GM19099 (cell line): ENCODE measurements at regions not wholly inside any gene's neighbourhood (a gene's known extent, or its start where the extent isn't known, plus 50 kb on each side); places are given as distances from the start of the nearest gene placed in this dataset.

Source experiments
- POLR2A ChIP-seq: IDR thresholded peaks from 3 replicates; pipeline ENCODE4 v1.6.1; 2011; ENCODE audit warnings: low read depth; ENCODE audit not compliant: insufficient read length; ENCODE audit errors: extremely low read depth

- TF ChIP-seq POLR2A = no peak
Measured at GRCh38 chr21:14699433-14700407, 153.6 kb upstream of the SAMSN1 start.

GRCh38 chr21:14697769-14698168 is 151.7 kb upstream of the SAMSN1 start:
- no peak for TF ChIP-seq POLR2A

DNA sequence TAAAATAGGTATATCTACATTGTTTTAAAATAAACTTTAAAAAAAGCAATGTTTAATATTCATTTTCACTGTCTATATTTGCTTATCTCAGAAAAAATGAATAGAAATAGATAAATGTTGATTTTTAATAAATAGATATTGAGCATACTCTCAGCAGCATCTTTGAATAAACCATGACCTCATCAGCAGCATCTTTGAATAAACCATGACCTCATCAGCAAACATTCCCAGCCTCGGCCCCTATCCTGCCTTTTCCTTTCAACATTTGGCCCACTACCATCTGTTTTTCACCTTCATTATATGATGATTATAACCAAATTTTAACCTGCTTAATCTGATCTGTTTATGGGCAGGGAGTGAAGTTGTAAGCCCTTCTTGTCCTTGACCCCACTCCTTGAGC is 148.7 kb upstream of the SAMSN1 start:
- no peak for TF ChIP-seq POLR2A

DNA sequence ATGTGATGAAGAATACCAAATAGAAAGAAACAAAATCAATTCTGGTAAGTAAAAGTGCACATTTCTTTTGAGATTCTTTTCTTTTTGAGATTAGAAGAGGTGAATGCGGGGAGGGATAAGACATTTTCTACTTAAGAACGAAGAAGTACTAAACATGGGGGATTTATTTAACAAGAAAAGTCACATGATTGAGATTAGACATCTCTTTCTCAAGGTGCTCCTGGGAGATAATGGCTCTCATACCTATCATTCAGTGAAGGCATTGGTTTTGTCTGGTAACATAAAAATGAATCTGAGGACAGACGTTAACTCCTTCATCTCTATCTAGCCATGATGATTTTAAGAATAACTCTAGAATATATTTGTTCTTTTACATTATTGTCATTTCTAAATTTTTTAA is 147.9 kb upstream of the SAMSN1 start:
- no peak for TF ChIP-seq POLR2A

GRCh38 chr21:14691914-14692313 is 145.8 kb upstream of the SAMSN1 start:
- no peak for TF ChIP-seq POLR2A

DNA sequence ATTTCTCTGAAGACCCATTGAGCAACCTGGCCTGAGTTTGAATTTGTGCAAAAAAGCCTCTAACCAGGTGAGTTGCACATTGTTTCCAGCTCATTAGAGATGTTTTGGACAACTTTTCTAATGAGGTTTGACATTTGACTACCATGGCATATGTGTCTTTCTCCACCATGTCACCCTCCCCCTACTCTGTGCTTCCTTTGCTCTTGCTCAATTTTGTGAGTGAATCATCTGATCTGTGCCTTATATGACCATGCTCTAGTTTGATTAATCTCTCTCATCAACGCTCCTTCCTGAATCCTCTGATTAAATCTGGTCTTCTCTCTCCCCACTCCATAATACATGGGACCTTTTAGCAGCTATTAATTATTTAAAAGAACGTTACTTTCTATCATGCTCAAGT is 144.8 kb upstream of the SAMSN1 start:
- TF ChIP-seq POLR2A = no peak

DNA sequence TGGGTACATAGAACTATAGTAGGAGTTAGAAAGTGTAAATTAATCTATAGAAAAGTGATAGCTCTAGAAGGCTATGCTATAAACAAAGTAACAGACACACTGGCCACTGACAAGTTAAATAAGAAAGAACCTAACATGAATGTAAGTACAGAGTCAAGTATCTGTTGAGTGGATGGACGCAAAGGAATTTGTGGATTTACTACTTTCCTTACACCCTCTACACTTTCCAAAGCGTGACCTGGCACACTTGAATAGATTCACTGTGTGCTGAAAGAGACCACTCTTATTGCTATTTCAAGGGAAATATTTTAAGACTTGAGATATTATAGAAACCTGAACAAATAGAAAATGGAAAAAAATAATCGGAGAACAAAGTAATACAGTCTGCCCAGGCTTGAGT is 142.8 kb upstream of the SAMSN1 start:
- no peak for TF ChIP-seq POLR2A

DNA sequence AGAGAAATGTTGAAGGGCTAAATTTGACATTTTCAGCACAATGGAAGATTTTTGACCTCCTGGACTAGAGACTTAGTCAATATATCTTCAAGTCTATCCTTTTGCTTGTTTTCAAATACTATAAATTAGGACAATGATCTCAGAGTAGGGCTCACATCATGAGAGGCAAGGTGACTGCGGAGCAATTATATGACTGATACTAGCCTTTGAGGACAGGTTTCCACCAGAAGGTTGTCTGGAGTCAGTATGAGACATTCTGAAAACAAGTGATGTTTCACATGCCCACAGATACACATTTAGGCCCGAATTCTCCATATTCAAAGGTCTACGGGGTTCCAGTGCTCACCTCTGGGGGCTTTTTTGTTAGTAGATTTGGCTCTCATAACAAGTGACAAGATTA is 142.3 kb upstream of the SAMSN1 start:
- TF ChIP-seq POLR2A = no peak

- no peak for TF ChIP-seq POLR2A
Measured at GRCh38 chr21:14687268-14687625, 141.1 kb upstream of the SAMSN1 start.

- peak; percentile 3 for TF ChIP-seq POLR2A
Measured at GRCh38 chr21:14686466-14687267, 140.6 kb upstream of the SAMSN1 start.

- no peak for TF ChIP-seq POLR2A
Measured at GRCh38 chr21:14685568-14685967, 139.5 kb upstream of the SAMSN1 start.

DNA sequence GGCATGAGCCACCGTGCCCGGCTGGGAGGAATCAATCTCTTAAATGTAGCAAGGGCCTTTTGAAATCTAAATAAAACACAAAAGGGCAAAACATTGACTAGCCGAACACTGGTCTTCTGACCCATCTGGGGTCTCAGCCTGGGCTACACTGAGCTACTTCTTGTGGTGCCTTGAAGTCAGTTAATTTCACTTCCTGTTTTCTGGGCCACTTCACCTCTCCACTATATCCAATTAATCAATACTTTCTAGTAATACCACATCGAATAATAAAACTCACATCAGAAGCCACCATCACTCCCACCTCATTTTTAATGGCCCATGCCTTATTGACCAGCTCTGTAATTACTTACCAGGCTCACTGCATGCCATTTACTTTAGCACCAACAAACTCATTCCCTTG is 138.0 kb upstream of the SAMSN1 start:
- TF ChIP-seq POLR2A = no peak

- TF ChIP-seq POLR2A = no peak
Measured at GRCh38 chr21:14683063-14683462, 136.9 kb upstream of the SAMSN1 start.

DNA sequence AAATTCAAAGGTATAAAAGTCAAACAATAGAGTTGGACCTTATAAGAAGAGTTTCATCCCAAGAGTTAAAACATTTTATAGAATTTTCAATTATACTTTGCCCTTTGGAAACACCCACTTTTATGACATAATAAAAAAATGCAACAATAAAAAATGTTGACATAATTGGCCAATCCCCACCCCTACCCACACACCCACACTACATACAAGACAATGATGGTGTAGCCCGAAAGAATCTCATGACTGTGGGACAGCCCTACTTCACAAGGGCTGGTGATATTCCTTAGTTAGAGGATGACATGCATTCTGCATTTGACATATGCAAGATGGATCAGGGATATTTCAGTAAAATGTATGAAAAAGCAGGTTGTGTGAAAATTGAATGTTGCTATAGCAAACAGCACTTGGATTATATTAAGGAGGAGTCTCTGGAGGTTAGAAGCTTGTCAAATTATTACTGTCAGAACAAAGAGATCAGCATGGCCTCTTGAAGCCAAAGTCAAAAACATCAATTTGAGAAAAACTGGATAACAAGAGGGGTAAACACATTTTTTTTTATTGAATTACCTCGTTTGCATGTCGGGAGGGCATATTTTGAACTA is 133.0 kb upstream of the SAMSN1 start:
- TF ChIP-seq POLR2A = no peak

DNA sequence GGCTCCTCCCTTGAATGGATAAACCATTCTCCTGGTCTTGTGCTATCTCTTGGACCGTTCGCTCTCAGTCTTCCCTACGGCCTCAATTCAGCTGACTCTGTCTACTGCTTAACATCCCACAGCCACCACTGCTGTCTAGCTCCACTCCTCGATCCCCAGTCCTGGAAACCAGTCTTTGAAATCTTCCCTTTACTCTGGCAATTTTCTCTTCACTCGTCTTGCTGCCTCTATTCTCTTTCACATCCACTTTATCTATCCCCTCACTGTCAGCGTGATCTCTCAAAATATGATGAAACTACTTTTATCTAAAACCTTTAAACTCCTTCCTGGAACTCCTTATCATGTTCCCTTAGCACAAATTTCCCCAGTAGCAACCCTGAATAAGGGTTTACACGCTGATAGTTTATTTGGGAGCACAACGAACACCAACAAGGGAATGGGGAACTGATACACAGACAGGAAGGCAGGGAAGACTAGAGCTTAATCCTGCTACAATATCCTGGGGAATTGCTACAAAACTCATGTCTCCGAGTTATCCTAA is 131.6 kb upstream of the SAMSN1 start:
- no peak for TF ChIP-seq POLR2A

DNA sequence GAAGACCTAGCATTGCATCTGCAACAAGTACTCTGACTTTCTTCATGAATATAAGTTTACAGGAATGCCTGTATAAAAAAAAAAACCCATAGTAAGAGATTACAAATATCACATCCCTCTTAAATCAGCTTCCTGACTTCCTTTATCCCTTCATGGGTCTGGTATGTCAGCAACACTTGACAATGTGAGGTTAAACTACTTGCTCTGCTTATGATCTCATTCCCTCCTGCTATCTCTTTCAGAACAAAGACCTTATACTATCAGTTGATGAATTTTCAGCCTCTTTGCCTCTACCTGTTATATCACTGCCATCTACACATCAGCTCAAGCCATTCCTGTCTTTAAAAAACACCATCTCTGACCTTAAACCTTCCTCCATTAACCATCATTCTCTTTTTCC is 130.9 kb upstream of the SAMSN1 start:
- TF ChIP-seq POLR2A = no peak
